ENCODE measurements at regions not wholly inside any gene's neighbourhood (a gene's known extent, or its start where the extent isn't known, plus 50 kb on each side); places are given as distances from the start of the nearest gene placed in this dataset.

DNA sequence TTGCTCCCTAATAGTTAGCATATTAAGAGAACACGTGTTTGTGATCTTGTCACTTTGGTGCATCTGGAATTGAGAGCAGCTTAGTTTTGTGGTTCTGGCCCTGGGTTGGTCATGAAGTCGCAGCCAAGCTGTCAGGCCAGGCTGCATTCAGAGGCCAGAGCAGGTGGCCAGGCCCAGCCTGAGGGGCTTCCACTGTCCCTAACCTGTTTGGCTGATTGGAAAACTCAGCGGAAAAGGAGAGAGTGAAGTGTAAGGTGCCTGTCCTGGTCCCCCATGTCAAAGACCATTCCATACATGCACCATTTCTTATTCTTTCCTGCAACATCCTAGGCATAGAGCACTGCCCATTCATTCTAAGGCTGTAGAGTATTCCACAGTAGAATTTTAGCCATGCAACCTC lies 111.5 kb upstream of the IGLL5 start:
- no peak overlapping the region for H3K4me3 ChIP-seq (ENCODE audit: low read depth, low read length)
- TF ChIP-seq, protein P1, sequence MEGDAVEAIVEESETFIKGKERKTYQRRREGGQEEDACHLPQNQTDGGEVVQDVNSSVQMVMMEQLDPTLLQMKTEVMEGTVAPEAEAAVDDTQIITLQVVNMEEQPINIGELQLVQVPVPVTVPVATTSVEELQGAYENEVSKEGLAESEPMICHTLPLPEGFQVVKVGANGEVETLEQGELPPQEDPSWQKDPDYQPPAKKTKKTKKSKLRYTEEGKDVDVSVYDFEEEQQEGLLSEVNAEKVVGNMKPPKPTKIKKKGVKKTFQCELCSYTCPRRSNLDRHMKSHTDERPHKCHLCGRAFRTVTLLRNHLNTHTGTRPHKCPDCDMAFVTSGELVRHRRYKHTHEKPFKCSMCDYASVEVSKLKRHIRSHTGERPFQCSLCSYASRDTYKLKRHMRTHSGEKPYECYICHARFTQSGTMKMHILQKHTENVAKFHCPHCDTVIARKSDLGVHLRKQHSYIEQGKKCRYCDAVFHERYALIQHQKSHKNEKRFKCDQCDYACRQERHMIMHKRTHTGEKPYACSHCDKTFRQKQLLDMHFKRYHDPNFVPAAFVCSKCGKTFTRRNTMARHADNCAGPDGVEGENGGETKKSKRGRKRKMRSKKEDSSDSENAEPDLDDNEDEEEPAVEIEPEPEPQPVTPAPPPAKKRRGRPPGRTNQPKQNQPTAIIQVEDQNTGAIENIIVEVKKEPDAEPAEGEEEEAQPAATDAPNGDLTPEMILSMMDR (conservative IDR thresholded peaks at IDR 0.05; ENCODE audit: low read depth, low read length), result no peak
- DNase-seq (ENCODE audit: low read depth), result no peak

DNA sequence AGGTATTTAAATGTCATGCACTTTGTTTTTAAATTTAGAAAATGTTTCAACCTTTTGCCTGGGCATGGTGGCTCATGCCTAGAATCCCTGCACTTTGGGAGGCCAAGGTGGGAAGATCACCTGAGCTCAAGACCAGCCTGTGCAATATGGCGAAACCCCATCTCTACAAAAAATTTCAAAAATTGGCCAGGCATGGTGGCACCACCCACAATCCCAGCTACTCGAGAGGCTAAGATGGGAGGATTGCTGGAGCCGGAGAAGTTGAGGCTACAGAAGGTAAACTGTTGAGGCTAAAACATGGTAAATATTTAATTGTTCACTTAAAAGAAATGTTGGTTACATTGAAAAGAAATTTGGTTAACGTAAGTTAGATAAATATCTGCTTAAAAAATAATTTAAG lies 108.4 kb upstream of the IGLL5 start:
- TF ChIP-seq, protein P1 (conservative IDR thresholded peaks at IDR 0.05; ENCODE audit: low read depth, low read length), result no peak
- no peak overlapping the region for H3K4me3 ChIP-seq (ENCODE audit: low read depth, low read length)
- no peak for DNase-seq (ENCODE audit: low read depth)

DNA sequence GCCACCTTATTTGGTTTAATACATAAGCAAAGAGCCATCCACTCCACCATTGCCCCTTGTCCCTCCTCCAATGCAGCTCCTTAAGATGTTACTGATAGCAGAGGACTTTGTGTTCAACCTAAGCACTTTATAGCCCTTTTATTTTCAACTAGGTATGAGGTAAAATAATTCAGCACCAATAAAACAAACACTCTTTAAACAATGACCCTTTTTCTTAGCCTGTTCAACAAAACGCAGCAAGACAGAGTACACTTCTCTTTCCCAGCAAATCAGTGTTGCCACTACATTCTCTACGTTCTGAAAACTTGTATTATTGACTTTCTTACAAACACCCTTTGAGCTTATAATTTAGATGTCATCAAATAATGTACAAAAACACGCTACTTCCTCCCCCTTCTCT lies 104.0 kb upstream of the IGLL5 start:
- DNase-seq (ENCODE audit: low read depth), result no peak
- H3K4me3 ChIP-seq (ENCODE audit: low read depth, low read length), result no peak overlapping the region
- TF ChIP-seq, protein P1 (conservative IDR thresholded peaks at IDR 0.05; ENCODE audit: low read depth, low read length), result no peak

DNA sequence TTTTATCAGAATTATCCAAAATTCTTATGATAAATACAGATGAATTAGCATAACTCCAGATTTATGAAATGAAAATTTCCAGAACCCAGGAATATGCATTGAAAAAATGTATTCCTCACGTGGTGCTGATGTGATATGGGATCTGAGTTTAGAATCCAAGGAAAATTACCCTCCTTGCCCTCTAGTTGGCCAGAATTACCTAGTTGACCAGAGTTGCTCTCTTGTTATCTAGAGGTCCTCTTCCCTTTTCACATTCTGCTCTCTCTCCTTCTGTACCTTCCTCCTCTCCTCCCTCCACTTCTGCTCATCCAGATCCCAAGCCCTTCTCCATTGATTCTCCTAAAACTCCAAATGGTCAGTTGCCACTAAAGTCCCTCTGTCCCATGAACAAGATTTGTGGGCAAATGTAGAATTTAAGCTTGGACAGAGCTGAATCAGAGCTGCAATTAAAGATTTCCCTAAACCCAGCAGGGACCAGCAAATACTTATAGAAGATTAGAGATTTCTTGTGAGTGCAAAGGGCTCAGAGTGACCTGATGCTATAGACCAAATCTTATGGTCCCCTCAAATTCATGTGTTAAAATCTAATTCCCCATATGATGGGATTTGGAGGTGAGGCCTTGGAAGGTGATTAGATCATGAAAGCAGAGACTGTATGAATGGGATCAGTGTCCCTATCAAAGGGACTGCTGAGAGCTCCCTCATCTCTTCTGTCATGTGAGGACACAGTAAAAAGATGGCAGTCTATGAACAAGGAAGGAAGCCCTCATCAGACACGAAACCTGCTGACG lies 103.2 kb upstream of the IGLL5 start:
- H3K4me3 ChIP-seq (ENCODE audit: low read depth, low read length), result no peak overlapping the region
- TF ChIP-seq, protein P1 (conservative IDR thresholded peaks at IDR 0.05; ENCODE audit: low read depth, low read length), result no peak
- no peak for DNase-seq (ENCODE audit: low read depth)

DNA sequence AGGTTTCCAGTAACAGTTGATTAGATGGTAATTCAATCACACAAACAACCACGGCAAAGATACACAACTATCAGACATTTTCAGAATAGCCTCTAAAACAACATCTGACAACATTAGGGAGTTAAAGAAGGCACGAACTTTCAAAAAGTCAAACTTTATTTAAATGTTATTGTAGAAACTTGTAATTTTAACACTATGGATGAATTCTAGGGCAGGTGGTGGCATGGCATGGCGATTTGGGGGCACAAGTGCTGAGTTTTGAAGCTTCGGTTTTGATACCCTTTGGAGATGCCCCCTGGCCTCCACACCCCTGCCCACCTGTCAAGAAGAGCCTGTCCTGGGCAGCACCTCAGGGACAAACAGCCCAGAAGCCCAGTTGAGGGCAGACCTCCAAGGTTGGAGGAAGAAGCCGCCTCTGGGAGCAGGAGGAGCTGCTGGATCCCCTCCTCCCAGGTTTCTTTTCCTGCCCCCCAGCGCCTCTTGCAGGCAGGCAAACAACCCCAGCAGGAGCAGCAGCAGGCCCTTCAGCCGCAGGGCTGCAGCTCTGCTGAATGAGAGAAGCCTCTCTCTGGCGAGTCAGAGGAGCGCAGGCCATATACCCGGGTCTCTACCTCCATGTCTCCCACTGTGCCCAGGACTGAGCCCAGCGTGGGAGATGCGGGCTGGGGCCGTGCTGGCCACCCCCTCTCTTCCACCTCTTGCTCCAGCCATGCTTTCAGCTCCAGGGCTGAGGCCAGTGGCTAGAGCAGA lies 102.1 kb upstream of the IGLL5 start:
- no peak for DNase-seq (ENCODE audit: low read depth)
- H3K4me3 ChIP-seq (ENCODE audit: low read depth, low read length), result no peak overlapping the region
- TF ChIP-seq, protein P1 (conservative IDR thresholded peaks at IDR 0.05; ENCODE audit: low read depth, low read length), result no peak

DNA sequence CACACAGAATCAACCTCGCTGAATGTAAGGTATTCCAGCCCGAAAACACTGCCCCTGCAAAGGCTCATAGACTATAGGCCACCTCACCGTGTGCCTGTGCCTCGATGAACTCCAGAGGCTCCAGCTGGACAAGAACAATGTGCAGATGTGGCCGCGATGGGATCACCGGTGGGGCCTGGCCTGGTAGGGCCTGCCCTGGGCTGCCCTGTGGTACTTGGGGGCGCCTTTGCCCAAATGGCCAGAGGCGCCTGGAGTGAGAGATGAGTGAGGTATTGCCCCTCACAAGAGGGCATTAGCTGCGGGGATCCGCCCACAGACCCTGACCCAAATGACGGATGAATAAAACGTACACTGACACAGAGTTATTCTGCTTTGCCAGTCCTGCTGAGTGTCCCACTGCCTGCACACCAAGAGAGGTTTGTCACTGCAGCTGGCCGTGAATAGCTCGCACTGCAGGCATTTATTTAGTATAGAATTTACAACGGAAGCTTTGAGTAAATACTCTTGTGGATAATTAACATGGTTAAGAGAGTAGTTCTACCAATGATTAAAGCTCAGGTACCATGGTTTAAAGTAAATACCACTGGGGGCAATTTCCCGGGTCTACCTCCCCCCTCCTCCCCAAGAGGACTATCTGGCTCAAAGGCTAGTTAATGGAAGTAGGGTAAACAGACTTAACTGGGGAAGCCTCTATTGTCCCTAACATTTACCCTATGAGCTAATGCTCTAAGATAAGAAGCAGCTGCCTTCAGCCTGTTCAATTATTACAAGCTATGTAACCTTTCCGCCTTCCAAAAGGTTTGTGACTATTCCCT lies 101.1 kb upstream of the IGLL5 start:
- no peak for DNase-seq (ENCODE audit: low read depth)
- TF ChIP-seq, protein P1 (conservative IDR thresholded peaks at IDR 0.05; ENCODE audit: low read depth, low read length), result no peak
- no peak overlapping the region for H3K4me3 ChIP-seq (ENCODE audit: low read depth, low read length)
